ENCODE measurements at regions not wholly inside any gene's neighbourhood (a gene's known extent, or its start where the extent isn't known, plus 50 kb on each side); places are given as distances from the start of the nearest gene placed in this dataset.
"Not testable (repeated sequence)": the region's sequence is repeated elsewhere in the genome, so short reads cannot be mapped to it uniquely, and the experiment has no call there.

GRCh38 chr12:131434208-131435125 lies 276.4 kb upstream of the SFSWAP start:
- Histone ChIP-seq H3K27ac (ENCODE audit: low read depth, low read length) (no peak overlapping the region), H3K36me3 (ENCODE audit: insufficient read depth, low read length) (no peaks in the 10 kb centered on the region), H3K27me3 (ENCODE audit: insufficient read depth, low read length) (no peaks in the 10 kb centered on the region), H3K79me2 (ENCODE audit: control insufficient read depth, insufficient read depth, low read length, unreplicated experiment) (no peaks in the 10 kb centered on the region), H3K4me1 (ENCODE audit: control insufficient read depth, insufficient read depth, low read length, unreplicated experiment) (no peaks in the 10 kb centered on the region), H3K4me3 (ENCODE audit: low read depth, low read length) (no peak overlapping the region), H2AFZ (ENCODE audit: low read length, unreplicated experiment) (no peak overlapping the region)

- no peaks in the 10 kb centered on the region for H3K36me3 ChIP-seq (ENCODE audit: insufficient read depth, low read length)
- no peaks in the 10 kb centered on the region for H3K27me3 ChIP-seq (ENCODE audit: insufficient read depth, low read length)
- no peak overlapping the region for H2AFZ ChIP-seq (ENCODE audit: low read length, unreplicated experiment)
- H3K27ac ChIP-seq (ENCODE audit: low read depth, low read length) = no peak overlapping the region
- H3K79me2 ChIP-seq (ENCODE audit: control insufficient read depth, insufficient read depth, low read length, unreplicated experiment) = no peaks in the 10 kb centered on the region
- no peaks in the 10 kb centered on the region for H3K4me1 ChIP-seq (ENCODE audit: control insufficient read depth, insufficient read depth, low read length, unreplicated experiment)
- H3K4me3 ChIP-seq (ENCODE audit: low read depth, low read length) = no peak overlapping the region
Observed at GRCh38 chr12:131436922-131437705, 273.8 kb upstream of the SFSWAP start.

- no peaks in the 10 kb centered on the region for H3K27me3 ChIP-seq (ENCODE audit: insufficient read depth, low read length)
- H2AFZ ChIP-seq (ENCODE audit: low read length, unreplicated experiment) = no peak overlapping the region
- no peak overlapping the region for H3K27ac ChIP-seq (ENCODE audit: low read depth, low read length)
- no peaks in the 10 kb centered on the region for H3K4me1 ChIP-seq (ENCODE audit: control insufficient read depth, insufficient read depth, low read length, unreplicated experiment)
- no peak overlapping the region for H3K4me3 ChIP-seq (ENCODE audit: low read depth, low read length)
- H3K36me3 ChIP-seq (ENCODE audit: insufficient read depth, low read length) = no peaks in the 10 kb centered on the region
- no peaks in the 10 kb centered on the region for H3K79me2 ChIP-seq (ENCODE audit: control insufficient read depth, insufficient read depth, low read length, unreplicated experiment)
Observed at GRCh38 chr12:131437706-131438492, 273.0 kb upstream of the SFSWAP start.

- H3K4me1 ChIP-seq (ENCODE audit: control insufficient read depth, insufficient read depth, low read length, unreplicated experiment); H3K79me2 ChIP-seq (ENCODE audit: control insufficient read depth, insufficient read depth, low read length, unreplicated experiment); H3K27ac ChIP-seq (ENCODE audit: low read depth, low read length); H3K27me3 ChIP-seq (ENCODE audit: insufficient read depth, low read length); H3K36me3 ChIP-seq (ENCODE audit: insufficient read depth, low read length); H3K4me3 ChIP-seq (ENCODE audit: low read depth, low read length); H2AFZ ChIP-seq (ENCODE audit: low read length, unreplicated experiment): not testable (repeated sequence)
Observed at GRCh38 chr12:131438493-131438835, 272.4 kb upstream of the SFSWAP start.

- Histone ChIP-seq H3K79me2 (ENCODE audit: control insufficient read depth, insufficient read depth, low read length, unreplicated experiment) (no peaks in the 10 kb centered on the region), H3K4me3 (ENCODE audit: low read depth, low read length) (no peak overlapping the region), H3K27ac (ENCODE audit: low read depth, low read length) (no peak overlapping the region), H3K4me1 (ENCODE audit: control insufficient read depth, insufficient read depth, low read length, unreplicated experiment) (no peaks in the 10 kb centered on the region), H3K36me3 (ENCODE audit: insufficient read depth, low read length) (no peaks in the 10 kb centered on the region), H2AFZ (ENCODE audit: low read length, unreplicated experiment) (no peak overlapping the region), H3K27me3 (ENCODE audit: insufficient read depth, low read length) (no peaks in the 10 kb centered on the region)
Observed at GRCh38 chr12:131438881-131439280, 272.0 kb upstream of the SFSWAP start.

GRCh38 chr12:131439752-131440151 lies 271.1 kb upstream of the SFSWAP start:
- not testable (repeated sequence) for H3K4me1 ChIP-seq (ENCODE audit: control insufficient read depth, insufficient read depth, low read length, unreplicated experiment); H3K79me2 ChIP-seq (ENCODE audit: control insufficient read depth, insufficient read depth, low read length, unreplicated experiment); H3K27me3 ChIP-seq (ENCODE audit: insufficient read depth, low read length); H3K27ac ChIP-seq (ENCODE audit: low read depth, low read length); H3K4me3 ChIP-seq (ENCODE audit: low read depth, low read length); H3K36me3 ChIP-seq (ENCODE audit: insufficient read depth, low read length); H2AFZ ChIP-seq (ENCODE audit: low read length, unreplicated experiment)

- H3K27ac ChIP-seq (ENCODE audit: low read depth, low read length); H2AFZ ChIP-seq (ENCODE audit: low read length, unreplicated experiment); H3K4me1 ChIP-seq (ENCODE audit: control insufficient read depth, insufficient read depth, low read length, unreplicated experiment); H3K27me3 ChIP-seq (ENCODE audit: insufficient read depth, low read length); H3K79me2 ChIP-seq (ENCODE audit: control insufficient read depth, insufficient read depth, low read length, unreplicated experiment); H3K4me3 ChIP-seq (ENCODE audit: low read depth, low read length); H3K36me3 ChIP-seq (ENCODE audit: insufficient read depth, low read length): not testable (repeated sequence)
Observed at GRCh38 chr12:131440209-131441059, 270.5 kb upstream of the SFSWAP start.

- Histone ChIP-seq H3K27ac (ENCODE audit: low read depth, low read length) (no peak overlapping the region), H3K27me3 (ENCODE audit: insufficient read depth, low read length) (no peaks in the 10 kb centered on the region), H3K4me3 (ENCODE audit: low read depth, low read length) (no peak overlapping the region), H3K79me2 (ENCODE audit: control insufficient read depth, insufficient read depth, low read length, unreplicated experiment) (no peaks in the 10 kb centered on the region), H3K4me1 (ENCODE audit: control insufficient read depth, insufficient read depth, low read length, unreplicated experiment) (no peaks in the 10 kb centered on the region), H3K36me3 (ENCODE audit: insufficient read depth, low read length) (no peaks in the 10 kb centered on the region), H2AFZ (ENCODE audit: low read length, unreplicated experiment) (no peak overlapping the region)
Observed at GRCh38 chr12:131441060-131441396, 269.9 kb upstream of the SFSWAP start.

GRCh38 chr12:131441638-131442336 lies 269.1 kb upstream of the SFSWAP start:
- Histone ChIP-seq H3K36me3 (ENCODE audit: insufficient read depth, low read length) (no peaks in the 10 kb centered on the region), H3K4me1 (ENCODE audit: control insufficient read depth, insufficient read depth, low read length, unreplicated experiment) (no peaks in the 10 kb centered on the region), H2AFZ (ENCODE audit: low read length, unreplicated experiment) (no peak overlapping the region), H3K27ac (ENCODE audit: low read depth, low read length) (no peak overlapping the region), H3K79me2 (ENCODE audit: control insufficient read depth, insufficient read depth, low read length, unreplicated experiment) (no peaks in the 10 kb centered on the region), H3K27me3 (ENCODE audit: insufficient read depth, low read length) (no peaks in the 10 kb centered on the region), H3K4me3 (ENCODE audit: low read depth, low read length) (no peak overlapping the region)

All from ACC112 (cell line).